Fibroblast of the aortic adventitia (primary cell): ENCODE measurements at regions not wholly inside any gene's neighbourhood (a gene's known extent, or its start where the extent isn't known, plus 50 kb on each side); places are given as distances from the start of the nearest gene placed in this dataset.
A peak's percentile ranks its signal among the peaks of the same experiment; 100 is the strongest.
"Not testable (repeated sequence)": the region's sequence is repeated elsewhere in the genome, so short reads cannot be mapped to it uniquely, and the experiment has no call there.

ENCODE experiments used
- DNase-seq: peaks from one replicate; pipeline ENCODE4 v3.0.0-alpha.2; 2010; ENCODE audit warnings: low read depth
- H3K4me3 ChIP-seq: 2 replicates; pipeline ENCODE4 v1.5.1; 2011; ENCODE audit warnings: low read depth, mild to moderate bottlenecking, control low read depth, low read length, moderate library complexity
- TF ChIP-seq, protein P1 (sequence below): IDR thresholded peaks from 2 replicates; pipeline ENCODE4 v1.5.1; 2011; ENCODE audit warnings: mild to moderate bottlenecking, low read length, control low read depth, inconsistent platforms; ENCODE audit not compliant: insufficient read depth

DNA sequence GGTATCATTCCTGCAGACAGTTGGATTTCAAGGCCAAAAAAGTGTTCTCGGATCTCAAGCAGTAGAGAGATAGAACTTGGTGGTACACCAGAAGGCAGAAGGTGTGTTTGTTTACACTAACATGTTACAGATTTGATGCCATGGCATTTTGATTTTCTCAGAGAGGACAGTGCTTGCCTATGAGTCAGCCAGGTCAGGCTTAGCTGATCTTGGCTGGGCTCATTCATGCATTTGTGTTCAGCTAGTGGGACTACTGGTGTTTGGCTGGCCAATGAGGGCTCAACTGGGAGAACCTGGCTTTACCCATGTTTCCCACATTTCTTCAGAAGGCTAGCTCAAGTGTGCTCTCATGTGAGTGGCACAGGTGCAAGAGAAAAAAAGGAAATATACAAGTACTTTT, 162.0 kb downstream of the C1D start:
- no peak for DNase-seq
- H3K4me3 ChIP-seq = no peak overlapping the region
- TF ChIP-seq, protein P1, sequence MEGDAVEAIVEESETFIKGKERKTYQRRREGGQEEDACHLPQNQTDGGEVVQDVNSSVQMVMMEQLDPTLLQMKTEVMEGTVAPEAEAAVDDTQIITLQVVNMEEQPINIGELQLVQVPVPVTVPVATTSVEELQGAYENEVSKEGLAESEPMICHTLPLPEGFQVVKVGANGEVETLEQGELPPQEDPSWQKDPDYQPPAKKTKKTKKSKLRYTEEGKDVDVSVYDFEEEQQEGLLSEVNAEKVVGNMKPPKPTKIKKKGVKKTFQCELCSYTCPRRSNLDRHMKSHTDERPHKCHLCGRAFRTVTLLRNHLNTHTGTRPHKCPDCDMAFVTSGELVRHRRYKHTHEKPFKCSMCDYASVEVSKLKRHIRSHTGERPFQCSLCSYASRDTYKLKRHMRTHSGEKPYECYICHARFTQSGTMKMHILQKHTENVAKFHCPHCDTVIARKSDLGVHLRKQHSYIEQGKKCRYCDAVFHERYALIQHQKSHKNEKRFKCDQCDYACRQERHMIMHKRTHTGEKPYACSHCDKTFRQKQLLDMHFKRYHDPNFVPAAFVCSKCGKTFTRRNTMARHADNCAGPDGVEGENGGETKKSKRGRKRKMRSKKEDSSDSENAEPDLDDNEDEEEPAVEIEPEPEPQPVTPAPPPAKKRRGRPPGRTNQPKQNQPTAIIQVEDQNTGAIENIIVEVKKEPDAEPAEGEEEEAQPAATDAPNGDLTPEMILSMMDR = no peak

GRCh38 chr2:67904566-67904965, 158.2 kb downstream of the C1D start:
- TF ChIP-seq, protein P1 = no peak
- no peak for DNase-seq

GRCh38 chr2:67904966-67905365, 157.8 kb downstream of the C1D start:
- no peak for DNase-seq
- H3K4me3 ChIP-seq = no peak overlapping the region
- TF ChIP-seq, protein P1 = no peak

More at GRCh38 chr2:67904566-67904965, 158.2 kb downstream of the C1D start:
- H3K4me3 ChIP-seq = no peak overlapping the region

GRCh38 chr2:67906547-67906946, 156.3 kb downstream of the C1D start:
- H3K4me3 ChIP-seq, DNase-seq: not testable (repeated sequence)

DNA sequence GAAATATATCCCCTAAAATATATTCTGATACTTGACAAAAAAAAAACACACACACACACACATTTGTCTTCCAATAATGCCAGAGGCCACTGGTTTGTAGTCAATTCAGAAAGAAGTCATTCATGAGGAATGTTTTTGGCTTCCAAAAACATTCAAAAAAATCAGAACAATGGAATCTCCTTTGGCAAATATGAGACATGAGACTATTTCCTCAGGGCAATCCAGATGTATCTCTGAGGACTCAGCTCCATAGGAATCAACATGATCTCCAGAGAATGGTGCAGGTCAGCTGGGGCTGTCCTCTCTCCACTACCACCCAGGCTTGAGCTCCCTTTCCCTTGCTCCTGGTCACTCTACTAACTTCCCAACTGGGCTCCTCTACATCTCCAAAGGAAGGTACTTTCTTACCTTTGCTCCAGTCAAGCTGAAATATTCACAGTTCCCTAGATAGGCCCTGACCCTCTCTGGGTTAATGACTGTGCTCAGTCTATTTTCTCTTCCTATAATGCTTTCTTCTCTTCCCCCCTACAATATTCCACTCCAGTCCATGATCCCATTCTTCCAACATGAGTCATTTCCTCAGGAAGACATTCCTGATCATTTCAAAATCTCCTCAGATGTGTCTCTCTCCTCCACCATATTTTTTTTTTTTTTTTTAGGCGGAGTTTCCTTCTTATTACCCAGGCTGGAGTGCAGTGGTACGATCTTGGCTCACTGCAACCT, 145.3 kb downstream of the C1D start:
- TF ChIP-seq, protein P1 = no peak
- H3K4me3 ChIP-seq = no peak overlapping the region
- DNase-seq = peak; percentile 97

DNA sequence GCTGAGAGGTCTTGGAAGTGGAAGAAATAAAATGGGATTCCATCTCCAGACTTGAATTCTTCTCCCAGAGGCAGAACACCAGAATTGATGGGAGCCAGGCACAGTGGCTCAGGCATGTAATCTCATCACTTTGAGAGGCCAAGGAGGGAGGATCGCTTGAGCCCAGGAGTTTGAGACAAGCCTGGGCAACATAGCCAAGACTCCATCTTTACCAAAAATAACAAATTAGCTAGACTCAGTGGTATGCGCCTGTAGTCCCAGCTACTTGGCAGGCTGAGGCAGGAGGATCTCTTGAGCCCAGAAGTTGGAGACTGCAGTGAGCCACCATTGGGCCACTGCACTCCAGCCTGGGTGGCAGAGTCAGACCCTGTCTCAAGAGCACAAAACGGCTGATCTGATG, 144.3 kb downstream of the C1D start:
- peak; percentile 72 for DNase-seq
- TF ChIP-seq, protein P1 = no peak
- H3K4me3 ChIP-seq = no peak overlapping the region

GRCh38 chr2:67919490-67919889, 143.3 kb downstream of the C1D start:
- DNase-seq = peak; percentile 13
- TF ChIP-seq, protein P1 = no peak
- no peak overlapping the region for H3K4me3 ChIP-seq
